Stomach (tissue), 4 donors: ENCODE measurements at regions not wholly inside any gene's neighbourhood (a gene's known extent, or its start where the extent isn't known, plus 50 kb on each side); places are given as distances from the start of the nearest gene placed in this dataset.

Source experiments
- CTCF ChIP-seq, 7 experiments: fragments of 450-650 bp in 4 of 7; fragments of 200-600 bp in 3 of 7; sonication (generic) in 3 of 7; IDR thresholded peaks; one replicate each; pipeline ENCODE4 v1.5.1; 2016 to 2019; ENCODE audit warnings: antibody characterized with exemption in 7 of 7, control low read depth in 2 of 7, mild to moderate bottlenecking in 1 of 7
- POLR2AphosphoS5 ChIP-seq, 3 donors: sonication (generic); formaldehyde crosslinking; IDR thresholded peaks; one replicate each; pipeline ENCODE4 v1.6.1; 2016; ENCODE audit warnings: antibody characterized with exemption in 3 of 3

GRCh38 chr11:96506041-96506440 is 116.2 kb downstream of the JRKL start:
- TF ChIP-seq CTCF (IDR thresholded peaks at IDR 0.05) (no peak), POLR2AphosphoS5 (IDR thresholded peaks at IDR 0.05) (no peak)
